Choroid plexus epithelial cell (primary cell): ENCODE measurements at regions not wholly inside any gene's neighbourhood (a gene's known extent, or its start where the extent isn't known, plus 50 kb on each side); places are given as distances from the start of the nearest gene placed in this dataset.

Source experiments
- DNase-seq: peaks from one replicate; pipeline ENCODE4 v3.0.0-alpha.2; 2010; ENCODE audit warnings: low read depth
- H3K4me3 ChIP-seq: 2 replicates; pipeline ENCODE4 v1.5.1; 2011; ENCODE audit warnings: low read depth, mild to moderate bottlenecking, control low read depth, low read length, moderate library complexity
- CTCF ChIP-seq: conservative IDR thresholded peaks from 2 replicates; pipeline ENCODE4 v1.5.1; 2011; ENCODE audit warnings: low read depth, mild to moderate bottlenecking, control low read depth, inconsistent platforms, low read length, moderate library complexity

- no peak for TF ChIP-seq CTCF
- H3K4me3 ChIP-seq, result no peak overlapping the region
- DNase-seq, result no peak
These were observed 672.4 kb upstream of the GRAMD2B start for GRCh38 chr5:125750861-125751186.

- no peak overlapping the region for H3K4me3 ChIP-seq
- DNase-seq, result peak; percentile 39
- no peak for TF ChIP-seq CTCF
These were observed 666.8 kb upstream of the GRAMD2B start for GRCh38 chr5:125756456-125756855.

GRCh38 chr5:125766706-125767105, 656.5 kb upstream of the GRAMD2B start:
- no peak for DNase-seq
- no peak for TF ChIP-seq CTCF
- H3K4me3 ChIP-seq, result no peak overlapping the region

GRCh38 chr5:125775896-125776295, 647.3 kb upstream of the GRAMD2B start:
- no peak for TF ChIP-seq CTCF
- no peak for DNase-seq
- H3K4me3 ChIP-seq, result no peak overlapping the region

GRCh38 chr5:125776656-125777139, 646.5 kb upstream of the GRAMD2B start:
- no peak for TF ChIP-seq CTCF
- no peak for DNase-seq
- H3K4me3 ChIP-seq, result no peak overlapping the region

GRCh38 chr5:125778791-125779190, 644.4 kb upstream of the GRAMD2B start:
- no peak for TF ChIP-seq CTCF
- DNase-seq, result no peak
- no peak overlapping the region for H3K4me3 ChIP-seq

- TF ChIP-seq CTCF, result no peak
- no peak overlapping the region for H3K4me3 ChIP-seq
- DNase-seq, result no peak
These were observed 637.8 kb upstream of the GRAMD2B start for GRCh38 chr5:125785407-125785806.
